BE2C (cell line): ENCODE measurements at regions not wholly inside any gene's neighbourhood (a gene's known extent, or its start where the extent isn't known, plus 50 kb on each side); places are given as distances from the start of the nearest gene placed in this dataset.

Experiments
- DNase-seq: peaks from one replicate; pipeline ENCODE4 v3.0.0-alpha.2; 2020
- H3K27me3 ChIP-seq: fragments of 250-450 bp; sonication (Bioruptor Pico); 2 replicates; pipeline ENCODE4 v1.5.1; 2020; ENCODE audit warnings: mild to moderate bottlenecking
- H3K36me3 ChIP-seq: fragments of 250-450 bp; sonication (Bioruptor Pico); 2 replicates; pipeline ENCODE4 v1.5.1; 2020; ENCODE audit warnings: mild to moderate bottlenecking
- H3K4me1 ChIP-seq: fragments of 250-450 bp; sonication (Bioruptor Pico); 2 replicates; pipeline ENCODE4 v1.5.1; 2020
- H3K4me3 ChIP-seq: 2 replicates; pipeline ENCODE4 v1.5.1; 2011; ENCODE audit warnings: low read depth, low read length
- H3K9me3 ChIP-seq: fragments of 250-450 bp; sonication (Bioruptor Pico); 2 replicates; pipeline ENCODE4 v1.5.1; 2020
- CTCF ChIP-seq: IDR thresholded peaks from 2 replicates; pipeline ENCODE4 v1.5.1; 2012; ENCODE audit warnings: mild to moderate bottlenecking, low read depth, low read length

GRCh38 chr18:43934322-43934721 is 657.0 kb upstream of the SYT4 start:
- Histone ChIP-seq H3K4me3 (no peak overlapping the region), H3K36me3 (no peaks in the 10 kb centered on the region), H3K9me3 (no peaks in the 10 kb centered on the region), H3K27me3 (no peaks in the 10 kb centered on the region), H3K4me1 (no peaks in the 10 kb centered on the region; the same call in 1 of the 2 replicates)
- TF ChIP-seq CTCF = no peak
- DNase-seq = no peak

- no peaks in the 10 kb centered on the region for H3K36me3 ChIP-seq
- H3K4me3 ChIP-seq = no peak overlapping the region
- no peaks in the 10 kb centered on the region for H3K9me3 ChIP-seq
- no peaks in the 10 kb centered on the region for H3K27me3 ChIP-seq
- no peak for TF ChIP-seq CTCF
- DNase-seq = no peak
- H3K4me1 ChIP-seq = no peaks in the 10 kb centered on the region; the same call in 1 of the 2 replicates
Observed at GRCh38 chr18:43934781-43935471, 657.6 kb upstream of the SYT4 start.

GRCh38 chr18:43936176-43936575 is 658.9 kb upstream of the SYT4 start:
- Histone ChIP-seq H3K27me3 (no peaks in the 10 kb centered on the region), H3K36me3 (no peaks in the 10 kb centered on the region), H3K4me1 (no peaks in the 10 kb centered on the region; the same call in 1 of the 2 replicates), H3K4me3 (no peak overlapping the region), H3K9me3 (no peaks in the 10 kb centered on the region)
- no peak for TF ChIP-seq CTCF
- no peak for DNase-seq

- Histone ChIP-seq H3K4me3 (no peak overlapping the region), H3K27me3 (no peaks in the 10 kb centered on the region), H3K36me3 (no peaks in the 10 kb centered on the region), H3K9me3 (no peaks in the 10 kb centered on the region), H3K4me1 (no peaks in the 10 kb centered on the region)
- TF ChIP-seq CTCF = no peak
- DNase-seq = no peak
Observed at GRCh38 chr18:43949291-43949690, 672.0 kb upstream of the SYT4 start.

GRCh38 chr18:43950062-43950461 is 672.8 kb upstream of the SYT4 start:
- no peak for DNase-seq

More at GRCh38 chr18:43950062-43950461, 672.8 kb upstream of the SYT4 start:
- H3K4me1 ChIP-seq = no peaks in the 10 kb centered on the region
- no peak overlapping the region for H3K4me3 ChIP-seq
- H3K9me3 ChIP-seq = no peaks in the 10 kb centered on the region
- no peaks in the 10 kb centered on the region for H3K36me3 ChIP-seq
- no peak for TF ChIP-seq CTCF
- H3K27me3 ChIP-seq = no peaks in the 10 kb centered on the region
